Activated T-helper 1 cell treated with anti-CD3 and anti-CD28 coated beads, Interleukin-12 subunit alpha, Interleukin-12 subunit beta, Interleukin-2, Interleukin-4 antibody, amounts not matched to agents 30 ng/mL and 10 ng/mL and 1 ng/mL, durations not matched to agents 14 hours and 24 hours and 36 hours (primary cell): ENCODE measurements at regions not wholly inside any gene's neighbourhood (a gene's known extent, or its start where the extent isn't known, plus 50 kb on each side); places are given as distances from the start of the nearest gene placed in this dataset.

Experiments used
- DNase-seq: peaks from one replicate; pipeline ENCODE4 v3.0.0; 2021; ENCODE audit warnings: low spot score
- H3K27ac Mint-ChIP-seq: one replicate; pipeline ENCODE4 v1.8.0; 2021; ENCODE audit warnings: mild to moderate bottlenecking, mixed read lengths
- H3K27me3 Mint-ChIP-seq: one replicate; pipeline ENCODE4 v1.8.0; 2022; ENCODE audit warnings: mild to moderate bottlenecking, moderate library complexity, mixed read lengths; ENCODE audit not compliant: insufficient read depth
- H3K36me3 Mint-ChIP-seq: one replicate; pipeline ENCODE4 v1.8.0; 2021; ENCODE audit warnings: low read depth, mixed read lengths
- H3K4me1 Mint-ChIP-seq: one replicate; pipeline ENCODE4 v1.8.0; 2021; ENCODE audit warnings: low read depth, mixed read lengths
- H3K4me3 Mint-ChIP-seq: one replicate; pipeline ENCODE4 v1.8.0; 2021; ENCODE audit warnings: mild to moderate bottlenecking, moderate library complexity, mixed read lengths
- H3K9me3 Mint-ChIP-seq: one replicate; pipeline ENCODE4 v1.8.0; 2021; ENCODE audit warnings: mixed read lengths
- intact Hi-C: fragments of 100-400 bp; cut with micrococcal nuclease; formaldehyde crosslinking; loops from one replicate; pipeline ENCODE4 v1.15.1; 2024

DNA sequence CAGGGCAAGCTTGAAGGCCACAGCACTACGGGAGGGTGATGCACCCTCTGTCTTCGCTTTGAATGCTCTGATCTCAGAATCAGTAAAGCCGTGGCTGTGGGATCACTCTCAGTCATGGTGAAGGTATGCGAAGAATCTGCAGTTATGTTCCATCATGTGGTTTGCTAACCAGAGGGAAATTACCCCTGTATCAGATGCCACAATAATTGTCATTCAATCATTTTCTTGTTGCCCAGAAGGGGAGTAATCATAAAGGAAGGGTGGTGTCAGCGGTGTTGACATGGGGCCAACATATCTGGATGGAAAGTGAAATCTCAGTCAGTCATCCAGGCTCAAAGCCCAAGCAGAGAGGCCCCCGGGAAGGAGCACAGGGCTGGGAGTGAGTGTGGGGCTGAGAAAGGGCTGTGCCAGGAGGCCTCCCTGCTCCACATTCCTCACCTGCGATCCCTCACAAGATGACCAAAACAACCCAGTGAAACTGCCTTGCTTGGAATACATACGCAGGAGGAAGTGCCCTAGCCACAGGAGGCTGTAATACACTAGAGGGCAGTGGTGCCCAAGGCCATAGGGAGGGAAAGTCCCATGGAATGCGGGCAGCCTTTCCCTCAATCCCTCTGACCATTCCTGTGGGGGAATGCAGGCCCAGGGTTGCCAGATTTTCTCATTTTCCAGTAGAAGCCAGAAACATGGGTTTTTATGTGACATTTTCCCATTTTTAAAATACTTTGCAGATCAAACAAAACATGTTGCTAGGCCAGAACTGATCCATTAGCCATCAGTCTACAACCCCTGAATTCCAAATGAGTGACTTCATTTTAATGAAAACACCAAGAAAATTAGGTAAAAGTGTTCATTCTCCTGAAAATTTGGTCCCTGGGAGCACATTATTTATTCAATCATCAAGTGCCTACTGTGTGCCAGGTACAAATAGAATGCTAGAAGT, 95.7 kb upstream of the VANGL1 start:
- Mint-ChIP-seq H3K4me1 (no peaks in the 10 kb centered on the region), H3K4me3 (no peak overlapping the region), H3K9me3 (no peaks in the 10 kb centered on the region), H3K27ac (no peak overlapping the region), H3K27me3 (no peaks in the 10 kb centered on the region), H3K36me3 (no peaks in the 10 kb centered on the region)
- intact Hi-C loops, result no loop called here
- no peak for DNase-seq

DNA sequence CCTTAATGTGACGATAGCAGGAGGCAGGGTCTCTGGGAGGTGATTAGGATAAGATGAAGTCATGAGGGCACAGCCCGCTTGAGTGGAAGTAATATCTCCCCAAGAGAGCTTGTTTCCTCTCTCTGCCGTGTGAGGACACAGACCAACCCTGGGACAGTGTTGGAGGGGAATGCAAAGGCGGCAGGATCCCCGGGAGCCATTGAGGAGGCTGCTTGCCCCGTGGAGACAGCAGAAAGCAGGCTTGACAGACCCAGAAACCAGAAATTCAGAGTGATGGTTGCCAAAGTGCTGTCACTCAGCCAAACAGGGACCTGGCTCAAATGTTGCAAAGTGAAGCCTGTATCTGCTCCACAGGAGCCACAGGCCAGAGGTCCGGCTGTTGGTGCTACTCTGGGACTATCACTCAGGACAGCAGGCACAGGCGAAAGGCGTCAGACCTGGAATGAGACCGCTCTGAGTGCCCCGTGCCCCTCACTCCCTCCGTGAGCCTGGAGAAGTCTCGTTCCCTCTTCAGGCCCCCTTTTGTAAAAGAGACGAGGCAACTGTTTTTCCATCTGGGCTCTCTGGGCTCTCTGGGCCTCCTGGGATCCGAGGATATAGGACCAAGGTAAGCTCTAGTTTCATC, 96.6 kb upstream of the VANGL1 start:
- no peak for DNase-seq
- Mint-ChIP-seq H3K4me3 (no peak overlapping the region), H3K4me1 (no peaks in the 10 kb centered on the region), H3K27me3 (no peaks in the 10 kb centered on the region), H3K36me3 (no peaks in the 10 kb centered on the region), H3K27ac (no peak overlapping the region), H3K9me3 (no peaks in the 10 kb centered on the region)
- intact Hi-C loops, result no loop called here

DNA sequence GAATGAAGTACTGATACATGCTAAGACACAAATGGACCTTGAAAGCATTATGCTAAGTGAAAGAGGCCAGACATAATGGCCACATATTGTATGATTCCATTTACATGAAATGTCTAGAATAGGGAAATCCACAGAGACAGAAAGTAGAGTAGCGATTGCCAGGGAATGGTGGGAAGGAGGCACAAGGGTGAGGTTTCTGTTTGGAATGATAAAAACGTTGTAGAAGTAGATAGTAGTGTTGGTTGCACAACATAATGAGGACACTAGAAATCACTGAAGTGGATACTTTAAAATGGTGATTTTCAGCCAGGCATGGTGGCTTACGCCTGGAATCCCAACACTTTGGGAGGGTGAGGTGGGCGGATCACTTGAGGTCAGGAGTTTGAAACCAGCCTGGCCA, 97.6 kb upstream of the VANGL1 start:
- DNase-seq, result no peak
- H3K27ac Mint-ChIP-seq, result no peak overlapping the region
- no peaks in the 10 kb centered on the region for H3K4me1 Mint-ChIP-seq
- intact Hi-C loops, result no loop called here
- H3K27me3 Mint-ChIP-seq, result no peaks in the 10 kb centered on the region
- no peaks in the 10 kb centered on the region for H3K9me3 Mint-ChIP-seq
- no peak overlapping the region for H3K4me3 Mint-ChIP-seq
- no peaks in the 10 kb centered on the region for H3K36me3 Mint-ChIP-seq

DNA sequence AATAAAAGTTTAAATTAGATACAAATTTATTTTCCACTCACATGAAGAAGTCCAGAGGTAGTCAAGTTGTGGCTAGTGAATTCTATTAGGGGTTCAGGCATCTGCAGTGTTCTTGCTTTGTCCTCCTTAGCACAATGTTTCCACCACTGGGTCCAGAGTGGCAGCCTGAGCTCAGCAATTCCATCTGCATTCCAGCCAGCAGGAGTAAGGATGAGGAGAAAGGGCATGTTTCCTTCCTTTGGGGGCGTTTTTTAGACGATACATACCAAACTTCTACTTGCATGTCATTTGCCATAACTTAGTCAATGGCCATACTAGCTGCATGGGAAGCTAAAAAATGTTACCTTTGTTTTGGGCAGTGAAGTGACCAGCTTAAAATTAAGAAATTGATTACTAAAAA, 98.5 kb upstream of the VANGL1 start:
- Mint-ChIP-seq H3K36me3 (no peaks in the 10 kb centered on the region), H3K9me3 (no peaks in the 10 kb centered on the region), H3K27ac (no peak overlapping the region), H3K4me1 (no peaks in the 10 kb centered on the region), H3K4me3 (no peak overlapping the region), H3K27me3 (no peaks in the 10 kb centered on the region)
- no peak for DNase-seq
- intact Hi-C loops, result no loop called here

DNA sequence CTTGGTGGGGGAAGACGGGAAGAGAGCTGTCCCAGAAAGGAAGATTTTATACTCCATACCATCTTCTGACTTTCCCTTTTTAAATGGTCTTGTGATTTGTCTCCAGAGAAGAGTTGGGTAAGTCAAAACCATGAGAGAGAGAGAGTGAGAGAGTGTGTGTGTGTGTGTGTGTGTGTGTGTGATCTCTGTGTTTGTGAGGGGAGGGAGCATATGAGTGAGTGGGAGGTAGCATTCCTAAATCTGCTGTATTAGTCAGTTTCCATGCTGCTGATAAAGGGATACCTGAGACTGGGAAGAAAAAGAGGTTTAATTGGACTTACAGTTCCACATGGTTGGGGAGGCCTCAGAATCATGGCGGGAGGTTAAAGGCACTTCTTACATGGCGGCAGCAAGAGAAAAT, 102.0 kb upstream of the VANGL1 start:
- H3K27me3 Mint-ChIP-seq, result peaks cover 3% of the 10 kb centered on the region
- intact Hi-C loops, result no loop called here
- no peak overlapping the region for H3K27ac Mint-ChIP-seq
- H3K9me3 Mint-ChIP-seq, result no peaks in the 10 kb centered on the region
- no peak overlapping the region for H3K4me3 Mint-ChIP-seq
- no peak for DNase-seq
- no peaks in the 10 kb centered on the region for H3K36me3 Mint-ChIP-seq
- no peaks in the 10 kb centered on the region for H3K4me1 Mint-ChIP-seq

DNA sequence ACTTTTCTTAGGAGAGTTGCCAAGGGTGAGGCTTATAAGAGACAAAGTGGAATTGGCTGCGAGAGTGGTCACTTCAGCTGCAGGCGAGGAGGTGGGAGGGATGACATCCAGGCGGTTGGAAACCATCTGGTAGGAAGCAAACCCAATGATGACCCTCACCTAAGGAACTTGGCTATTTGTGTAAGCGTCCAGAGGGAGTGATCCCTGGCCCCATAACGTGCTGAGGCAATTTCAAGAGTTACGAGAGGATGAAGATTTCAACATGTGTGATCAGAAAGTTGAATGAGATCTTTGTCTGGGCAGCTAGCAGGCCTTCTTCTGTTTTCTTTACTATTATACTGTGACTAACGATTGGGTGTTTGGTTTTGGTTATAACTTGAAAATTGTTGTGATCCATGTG, 102.7 kb upstream of the VANGL1 start:
- H3K36me3 Mint-ChIP-seq, result no peaks in the 10 kb centered on the region
- H3K4me1 Mint-ChIP-seq, result no peaks in the 10 kb centered on the region
- peaks cover 3% of the 10 kb centered on the region for H3K27me3 Mint-ChIP-seq
- no peak for DNase-seq
- no peaks in the 10 kb centered on the region for H3K9me3 Mint-ChIP-seq
- H3K4me3 Mint-ChIP-seq, result no peak overlapping the region
- intact Hi-C loops, result no loop called here
- no peak overlapping the region for H3K27ac Mint-ChIP-seq

DNA sequence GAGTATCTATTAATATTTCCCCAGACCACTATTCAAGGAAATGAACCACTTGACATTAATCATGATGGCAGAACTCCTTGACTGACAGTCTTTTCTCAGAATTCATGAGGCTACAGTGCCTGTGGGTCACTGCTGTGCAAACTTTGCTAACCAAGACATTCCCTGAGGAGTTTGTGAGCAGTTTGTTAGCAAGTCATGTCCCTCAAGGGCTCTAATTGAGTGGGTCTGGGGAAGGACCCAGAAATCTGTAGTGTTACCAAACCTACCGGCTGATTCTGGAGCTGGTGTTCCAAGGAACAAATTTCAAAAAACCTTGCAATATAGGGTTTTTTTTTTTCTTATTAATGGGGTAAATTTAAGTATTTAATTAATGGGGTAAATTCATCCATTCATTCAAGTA, 103.2 kb upstream of the VANGL1 start:
- DNase-seq, result no peak
- H3K27ac Mint-ChIP-seq, result no peak overlapping the region
- peaks cover 3% of the 10 kb centered on the region for H3K27me3 Mint-ChIP-seq
- no peaks in the 10 kb centered on the region for H3K4me1 Mint-ChIP-seq
- intact Hi-C loops, result no loop called here
- no peaks in the 10 kb centered on the region for H3K9me3 Mint-ChIP-seq
- H3K36me3 Mint-ChIP-seq, result no peaks in the 10 kb centered on the region
- H3K4me3 Mint-ChIP-seq, result no peak overlapping the region

DNA sequence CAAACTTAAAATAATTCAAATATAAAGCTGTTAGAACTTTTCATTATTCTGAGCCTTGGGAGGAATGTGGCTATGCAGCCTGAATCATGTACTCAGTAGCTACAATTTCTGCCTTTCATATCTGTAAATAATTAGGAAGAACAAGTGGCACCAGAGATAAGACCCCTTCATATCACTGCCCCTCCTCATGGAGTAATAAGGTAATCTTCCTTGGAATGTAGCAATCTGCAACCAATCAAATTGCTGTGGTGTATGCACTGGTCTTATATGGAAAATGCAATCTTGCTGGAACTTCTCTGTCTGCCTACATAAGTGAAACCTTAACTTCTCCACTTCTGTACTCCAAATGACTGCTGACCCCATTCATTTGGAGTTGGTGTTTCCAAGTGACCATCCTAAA, 104.4 kb upstream of the VANGL1 start:
- Mint-ChIP-seq H3K27me3 (peaks cover 5% of the 10 kb centered on the region), H3K4me1 (no peaks in the 10 kb centered on the region), H3K36me3 (no peaks in the 10 kb centered on the region), H3K27ac (no peak overlapping the region), H3K9me3 (no peaks in the 10 kb centered on the region), H3K4me3 (no peak overlapping the region)
- no peak for DNase-seq
- intact Hi-C loops, result no loop called here

DNA sequence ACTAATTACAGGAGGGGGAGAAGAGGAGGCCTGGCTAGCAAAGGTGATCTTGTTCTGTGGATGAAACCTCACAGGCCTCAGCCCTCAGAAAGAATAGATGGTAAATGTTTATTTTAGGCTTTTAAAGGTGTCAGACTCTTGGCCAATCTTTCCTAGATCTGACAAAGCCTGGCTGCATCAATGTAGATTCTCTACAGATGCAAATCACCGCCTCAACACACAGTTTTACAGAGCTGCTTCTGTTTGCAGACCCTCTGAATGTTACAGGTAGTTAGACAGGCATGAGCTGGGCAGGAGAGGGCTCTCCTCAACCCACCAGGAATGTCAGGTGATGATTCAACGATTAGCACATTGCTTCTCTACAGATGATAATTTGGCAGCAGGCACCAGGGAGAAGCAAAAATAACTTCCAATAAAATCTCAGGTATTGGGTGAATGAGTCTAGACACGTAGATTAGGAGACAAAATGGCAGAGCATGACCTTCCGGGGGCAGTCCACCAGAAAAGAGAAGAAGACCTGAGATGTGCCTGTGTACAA, 105.4 kb upstream of the VANGL1 start:
- intact Hi-C loops, result no loop called here
- H3K27ac Mint-ChIP-seq, result no peak overlapping the region
- H3K4me1 Mint-ChIP-seq, result no peaks in the 10 kb centered on the region
- H3K27me3 Mint-ChIP-seq, result peaks cover 5% of the 10 kb centered on the region
- H3K36me3 Mint-ChIP-seq, result no peaks in the 10 kb centered on the region
- no peaks in the 10 kb centered on the region for H3K9me3 Mint-ChIP-seq
- H3K4me3 Mint-ChIP-seq, result no peak overlapping the region
- DNase-seq, result no peak

DNA sequence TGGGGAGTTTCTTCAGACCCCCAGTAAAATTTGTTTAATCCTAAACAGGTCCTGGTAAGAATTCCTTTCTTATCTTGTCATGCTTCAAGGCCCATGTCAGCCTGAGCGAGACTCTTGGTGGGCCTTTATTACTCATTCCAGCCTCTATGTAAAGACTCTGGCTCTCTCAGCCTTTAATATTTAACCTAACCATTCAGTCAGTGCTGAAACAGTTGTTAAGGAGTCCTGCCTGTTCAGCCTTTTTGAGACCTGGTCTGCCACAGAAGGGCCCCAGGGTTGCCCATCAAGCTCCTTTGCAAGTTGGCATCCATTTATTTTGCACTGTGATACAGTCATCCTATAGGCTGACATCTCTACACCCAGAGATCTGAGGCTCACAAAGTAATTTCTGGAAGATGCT, 107.7 kb upstream of the VANGL1 start:
- Mint-ChIP-seq H3K27ac (no peak overlapping the region), H3K4me3 (no peak overlapping the region), H3K9me3 (no peaks in the 10 kb centered on the region), H3K27me3 (peaks cover 5% of the 10 kb centered on the region), H3K4me1 (no peaks in the 10 kb centered on the region), H3K36me3 (no peaks in the 10 kb centered on the region)
- no peak for DNase-seq
- intact Hi-C loops, result no loop called here

DNA sequence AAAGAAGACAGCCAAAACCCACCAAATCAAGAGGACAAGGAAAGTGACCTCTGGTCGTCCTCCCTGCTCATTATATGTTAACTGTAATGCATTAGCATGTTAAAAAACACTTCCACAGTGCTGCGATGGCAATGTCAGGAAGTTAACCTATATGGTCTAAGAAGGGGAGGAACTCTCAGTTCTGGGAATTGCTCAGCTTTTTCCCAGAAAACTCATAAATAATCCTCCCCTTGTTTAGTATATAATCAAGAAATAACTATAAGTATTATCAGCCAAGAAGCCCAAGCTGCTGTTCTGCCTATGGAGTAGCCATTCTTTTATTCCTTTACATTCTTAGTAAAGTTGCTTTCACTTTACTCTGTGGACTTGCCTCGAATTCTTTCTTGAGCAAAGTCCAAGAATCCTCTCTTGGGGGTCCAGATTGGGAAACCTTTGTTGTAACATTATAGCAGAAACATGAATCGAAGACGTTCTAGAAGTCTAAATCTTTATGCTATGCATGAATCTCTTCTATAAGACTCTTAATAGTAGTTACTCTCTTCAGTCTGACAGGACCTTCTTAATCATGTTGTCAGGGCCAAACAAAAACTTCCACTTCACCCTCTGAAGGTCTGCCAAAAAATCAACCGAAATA, 110.0 kb upstream of the VANGL1 start:
- H3K36me3 Mint-ChIP-seq, result no peaks in the 10 kb centered on the region
- no peak for DNase-seq
- no peaks in the 10 kb centered on the region for H3K9me3 Mint-ChIP-seq
- no peaks in the 10 kb centered on the region for H3K4me1 Mint-ChIP-seq
- H3K27me3 Mint-ChIP-seq, result peaks cover 2% of the 10 kb centered on the region
- H3K27ac Mint-ChIP-seq, result no peak overlapping the region
- intact Hi-C loops, result no loop called here
- H3K4me3 Mint-ChIP-seq, result no peak overlapping the region

DNA sequence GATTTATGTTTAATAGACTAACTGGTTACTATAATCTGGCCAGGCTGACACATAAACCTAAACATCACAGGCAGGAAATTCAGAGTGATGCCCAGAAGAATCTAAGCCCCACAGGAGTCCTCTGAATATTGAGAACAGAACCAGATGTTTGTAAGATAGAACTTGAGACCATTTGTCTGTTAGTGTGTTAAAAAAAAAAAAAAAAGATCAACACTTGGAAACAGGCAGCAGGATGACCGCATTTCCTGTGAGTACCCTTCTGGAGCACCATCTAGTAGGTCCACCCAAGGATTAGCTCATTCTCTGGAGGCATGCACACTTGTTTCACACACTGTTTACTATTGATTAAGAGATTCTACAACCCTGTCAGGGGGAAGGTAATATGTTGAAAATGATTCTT, 111.4 kb upstream of the VANGL1 start:
- Mint-ChIP-seq H3K27ac (no peak overlapping the region), H3K27me3 (peaks cover 2% of the 10 kb centered on the region), H3K9me3 (no peaks in the 10 kb centered on the region), H3K4me1 (no peaks in the 10 kb centered on the region), H3K4me3 (no peak overlapping the region), H3K36me3 (no peaks in the 10 kb centered on the region)
- intact Hi-C loops, result no loop called here
- no peak for DNase-seq

DNA sequence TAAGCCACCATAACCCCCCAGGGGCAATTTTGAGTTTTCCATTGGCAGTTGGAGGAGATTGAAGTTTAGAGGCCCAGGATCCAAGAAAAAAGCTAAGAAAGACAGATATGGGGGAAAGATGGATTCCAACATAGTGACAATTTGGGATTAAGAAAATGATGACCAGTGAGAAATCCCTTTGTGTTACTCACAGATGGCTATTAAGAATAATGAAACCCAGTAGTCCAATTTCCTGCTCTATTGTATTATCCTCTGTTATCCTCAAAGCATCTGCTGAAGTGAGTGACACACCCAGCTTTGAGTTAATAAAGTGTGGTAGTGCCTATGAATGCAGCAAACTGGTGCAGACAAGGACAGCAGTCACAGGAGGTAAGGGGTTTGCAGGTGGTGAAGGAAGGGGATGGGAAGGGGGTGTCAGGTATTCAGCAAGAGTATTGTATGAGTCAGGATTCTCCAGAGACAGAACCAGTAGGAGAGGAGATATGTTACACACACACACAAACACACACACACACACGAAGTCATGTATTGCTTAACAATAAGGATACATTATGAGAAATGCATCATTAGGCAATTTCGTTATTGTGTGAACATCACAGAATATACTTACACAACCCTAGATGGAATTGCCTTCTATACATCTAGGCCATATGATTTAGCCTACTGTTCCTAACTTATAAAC, 112.4 kb upstream of the VANGL1 start:
- peaks cover 2% of the 10 kb centered on the region for H3K27me3 Mint-ChIP-seq
- intact Hi-C loops, result no loop called here
- H3K36me3 Mint-ChIP-seq, result no peaks in the 10 kb centered on the region
- no peak overlapping the region for H3K27ac Mint-ChIP-seq
- no peak for DNase-seq
- H3K4me3 Mint-ChIP-seq, result no peak overlapping the region
- H3K9me3 Mint-ChIP-seq, result no peaks in the 10 kb centered on the region
- no peaks in the 10 kb centered on the region for H3K4me1 Mint-ChIP-seq
